K562 (cell line): ENCODE measurements at regions not wholly inside any gene's neighbourhood (a gene's known extent, or its start where the extent isn't known, plus 50 kb on each side); places are given as distances from the start of the nearest gene placed in this dataset.

ENCODE experiments used
- ATAC-seq: fragments of 200-7000 bp; cut with Tn5 transposase; 3 replicates; pipeline ENCODE4 v1.9.1; 2020; ENCODE audit warnings: moderate library complexity
- BruUV-seq: library from RNA; stranded (reverse); fragments of 400-500 nt; replicated peaks from 2 replicates; lab custom pipeline; 2021; lab: Mats Ljungman, UMichigan
- CTCF ChIA-PET: fragments of 300-600 bp; formaldehyde crosslinking; extraction: SDS; loops from one replicate; lab custom pipeline; 2021; ENCODE audit warnings: low intra/inter-chr PET ratio; lab: Yijun Ruan, JAX
- POLR2A ChIA-PET: fragments of 300-600, 350-650 bp; sonication (Branson Sonifier 250); formaldehyde crosslinking; extraction: SDS; loops from one replicate; lab custom pipeline; 2021; ENCODE audit warnings: antibody characterized with exemption, inconsistent platforms; lab: Yijun Ruan, JAX
- DNase-seq, 4 experiments: peaks; one replicate each; pipeline versions ENCODE4 v3.0.0 to v3.0.0-alpha.2; 2011 to 2018; ENCODE audit warnings: low spot score in 3 of 4, mixed read lengths in 3 of 4; ENCODE audit errors: extremely low read depth in 1 of 4
- FAIRE-seq: peaks from 2 replicates; lab custom pipeline; 2011; peaks lifted over from hg19 to GRCh38; lab: Jason Lieb, UNC
- H2AFZ ChIP-seq: 2 replicates; pipeline ENCODE4 v1.6.0; 2011; ENCODE audit warnings: low read depth, low read length, control low read depth, inconsistent platforms
- H3K27ac ChIP-seq: fragments of 200-600 bp; 3 replicates; pipeline ENCODE4 v1.8.0; 2011; ENCODE audit warnings: low read depth, mild to moderate bottlenecking, control low read depth, inconsistent platforms, low read length, moderate library complexity, mixed read lengths; ENCODE audit errors: extremely low read depth
- H3K27me3 ChIP-seq, 2 experiments: fragments of 300-600 bp in 1 of 2; 2 replicates in 1 of 2; 3 replicates in 1 of 2; pipeline versions ENCODE4 v1.6.0 to v1.8.0; 2011; ENCODE audit warnings: inconsistent platforms in 2 of 2, low read length in 2 of 2, mild to moderate bottlenecking in 1 of 2, mixed read lengths in 1 of 2, moderate library complexity in 1 of 2; ENCODE audit not compliant: control insufficient read depth in 2 of 2, insufficient read depth in 2 of 2
- H3K36me3 ChIP-seq: fragments of 300-600 bp; 3 replicates; pipeline ENCODE4 v1.8.0; 2011; ENCODE audit warnings: mild to moderate bottlenecking, low read length, inconsistent platforms; ENCODE audit not compliant: control insufficient read depth, insufficient read depth
- H3K4me1 ChIP-seq, 2 experiments: fragments of 200-600 bp in 1 of 2; replicated peaks in 1 of 2; 2 replicates in 1 of 2; 3 replicates in 1 of 2; pipeline versions ENCODE4 v1.5.1 to v1.8.0; 2011; ENCODE audit warnings: inconsistent platforms in 2 of 2, low read length in 2 of 2, mild to moderate bottlenecking in 1 of 2, mixed read lengths in 1 of 2, moderate library complexity in 1 of 2; ENCODE audit not compliant: control insufficient read depth in 2 of 2, insufficient read depth in 2 of 2
- H3K4me2 ChIP-seq: 2 replicates; pipeline ENCODE4 v1.6.1; 2011; ENCODE audit warnings: low read length, control low read depth, inconsistent platforms, mixed read lengths; ENCODE audit not compliant: insufficient read depth
- H3K4me3 ChIP-seq: fragments of 200-600 bp; sonication (generic), shearing (Covaris generic); 2 replicates; pipeline ENCODE4 v1.5.1; 2016; ENCODE audit warnings: control low read depth, inconsistent platforms
- H3K79me2 ChIP-seq: fragments of 200-600 bp; 3 replicates; pipeline ENCODE4 v1.8.0; 2011; ENCODE audit warnings: low read length, inconsistent platforms; ENCODE audit not compliant: control insufficient read depth, insufficient read depth
- H3K9ac ChIP-seq, 2 experiments: 2 replicates each; pipeline versions ENCODE4 v1.6.0 to v1.6.1; 2011; ENCODE audit warnings: low read depth in 2 of 2, low read length in 2 of 2, control low read depth in 1 of 2, inconsistent platforms in 1 of 2, mild to moderate bottlenecking in 1 of 2, mixed read lengths in 1 of 2; ENCODE audit not compliant: insufficient read depth in 1 of 2
- H3K9me1 ChIP-seq: one replicate; pipeline ENCODE4 v1.6.0; 2011; ENCODE audit warnings: inconsistent platforms, mild to moderate bottlenecking, low read length, moderate library complexity; ENCODE audit not compliant: control insufficient read depth, insufficient read depth
- H3K9me3 ChIP-seq: replicated peaks from 2 replicates; pipeline ENCODE4 v1.5.1; 2011; ENCODE audit warnings: low read depth, low read length, inconsistent platforms; ENCODE audit not compliant: control insufficient read depth, insufficient read depth
- H4K20me1 ChIP-seq: replicated peaks from 2 replicates; pipeline ENCODE4 v1.6.1; 2011; ENCODE audit warnings: low read length, inconsistent platforms, mixed read lengths; ENCODE audit not compliant: control insufficient read depth, insufficient read depth
- ATF1 ChIP-seq, 2 experiments: fragments of 450-650 bp in 1 of 2; IDR thresholded peaks; 2 replicates each; pipeline ENCODE4 v1.6.1; 2016; ENCODE audit warnings: missing compliant biosample characterization in 1 of 2, missing genetic modification characterization in 1 of 2
- CREB1 ChIP-seq, 2 experiments: sonication (generic) in 1 of 2; formaldehyde crosslinking in 1 of 2; IDR thresholded peaks; 2 replicates each; pipeline versions ENCODE4 v1.6.1 to v1.8.0; 2012 to 2022; ENCODE audit warnings: inconsistent platforms in 1 of 2, mild to moderate bottlenecking in 1 of 2, missing genetic modification reagents in 1 of 2, moderate library complexity in 1 of 2
- HCFC1 ChIP-seq: IDR thresholded peaks from 2 replicates; pipeline ENCODE4 v1.6.1; 2012; ENCODE audit warnings: low read depth, low read length, improper control_type of control experiment
- KAT8 ChIP-seq: fragments of 450-650 bp; IDR thresholded peaks from 2 replicates; pipeline ENCODE4 v1.6.1; 2016; ENCODE audit warnings: low read depth, mild to moderate bottlenecking
- KLF10 ChIP-seq: fragments of 250-450 bp; sonication (Bioruptor Pico); IDR thresholded peaks from 2 replicates; pipeline ENCODE4 v1.6.1; 2021; ENCODE audit warnings: matching md5 sums
- NFIC ChIP-seq: fragments of 450-650 bp; IDR thresholded peaks from 2 replicates; pipeline ENCODE4 v1.6.1; 2017; ENCODE audit warnings: mild to moderate bottlenecking, inconsistent platforms
- NR2C2 ChIP-seq, 2 experiments: fragments of 200-800 bp in 1 of 2; sonication (Bioruptor generic) in 1 of 2; sonication (generic) in 1 of 2; formaldehyde crosslinking in 1 of 2; IDR thresholded peaks; 2 replicates each; pipeline versions ENCODE4 v1.6.1 to v1.8.0; 2016 to 2022; ENCODE audit warnings: mild to moderate bottlenecking in 1 of 2, missing compliant biosample characterization in 1 of 2, missing genetic modification characterization in 1 of 2, missing genetic modification reagents in 1 of 2
- PBX2 ChIP-seq, 2 experiments: IDR thresholded peaks in 1 of 2; conservative IDR thresholded peaks in 1 of 2; 2 replicates each; pipeline ENCODE4 v1.6.1; 2016; ENCODE audit warnings: low read depth in 2 of 2, mild to moderate bottlenecking in 1 of 2, missing compliant biosample characterization in 1 of 2, missing genetic modification characterization in 1 of 2, moderate library complexity in 1 of 2
- PHB ChIP-seq: fragments of 250-450 bp; sonication (Bioruptor Pico); IDR thresholded peaks from 2 replicates; pipeline ENCODE4 v1.5.0; 2021
- SAFB2 ChIP-seq: fragments of 200-400 bp; formaldehyde crosslinking; IDR thresholded peaks from 2 replicates; pipeline ENCODE4 v1.6.1; 2018; ENCODE audit warnings: borderline replicate concordance, low read length, low read depth, moderate library complexity; ENCODE audit not compliant: severe bottlenecking
- SMAD3 ChIP-seq: fragments of 450-650 bp; formaldehyde crosslinking; conservative IDR thresholded peaks from 2 replicates; pipeline ENCODE4 v1.4.0; 2020; ENCODE audit warnings: mild to moderate bottlenecking
- TAF1 ChIP-seq: IDR thresholded peaks from 2 replicates; pipeline ENCODE4 v1.6.1; 2011; ENCODE audit warnings: mild to moderate bottlenecking, low read length, moderate library complexity; ENCODE audit not compliant: insufficient read depth, control insufficient read depth, severe bottlenecking; ENCODE audit errors: extremely low read depth
- ZFX ChIP-seq: sonication (generic); formaldehyde crosslinking; IDR thresholded peaks from 2 replicates; pipeline ENCODE4 v1.8.0; 2022; ENCODE audit warnings: mild to moderate bottlenecking, missing genetic modification reagents, moderate library complexity
- ZNF316 ChIP-seq: fragments of 450-650 bp; IDR thresholded peaks from 2 replicates; pipeline ENCODE4 v1.6.1; 2016
- ZNF830 ChIP-seq: fragments of 250-450 bp; sonication (Bioruptor Pico); IDR thresholded peaks from 2 replicates; pipeline ENCODE4 v1.5.0; 2021; ENCODE audit warnings: mild to moderate bottlenecking
- WGBS: fragments of 100-300 bp; shearing (Covaris generic); methylation state at CpG from one replicate; pipeline ENCODE4 v1.1.6; 2016; ENCODE audit warnings: low coverage, mixed read lengths; ENCODE audit not compliant: insufficient coverage; ENCODE audit errors: missing lambda C conversion rate; 5-methylcytosine and 5-hydroxymethylcytosine counted together
- in situ Hi-C: fragments of 300-500 bp; cut with MboI; formaldehyde crosslinking; loops from 4 replicates; pipeline ENCODE4 v1.15.0; 2018; ENCODE audit warnings: inconsistent platforms, mixed read lengths
- intact Hi-C: fragments of 100-400 bp; cut with micrococcal nuclease; formaldehyde crosslinking; loops from 2 replicates; pipeline ENCODE4 v1.14.2; 2022
- TF ChIP-seq, protein P1 (sequence below): sonication (generic); formaldehyde crosslinking; IDR thresholded peaks from 2 replicates; pipeline ENCODE4 v1.8.1; 2023; ENCODE audit warnings: mild to moderate bottlenecking, missing genetic modification reagents

- CTCF ChIA-PET, result no interaction called here
- in situ Hi-C loops (no loop called here), intact Hi-C loops (loop anchor here (10.0 kb wide), 1 partner anchor 52 kb away; no protein-coding TSS in a partner anchor)
- no TSS peak for BruUV-seq
- Histone ChIP-seq H3K27me3 (peaks cover 34 to 46% of the 10 kb centered on the region in 2 experiments), H3K4me3 (no peak overlapping the region), H3K9ac (peak overlapping the region in 1 of 2 experiments; percentile 14; a peak in 1 of 4 replicates), H3K4me2 (no peak overlapping the region; the same call in 1 of the 2 replicates), H3K79me2 (no peaks in the 10 kb centered on the region), H3K9me1 (no peaks in the 10 kb centered on the region), H3K4me1 (peaks cover 0 to 10% of the 10 kb centered on the region in 2 experiments; a peak in 3 of 5 replicates), H3K27ac (no peak overlapping the region), H3K9me3 (no peaks in the 10 kb centered on the region), H3K36me3 (no peaks in the 10 kb centered on the region), H4K20me1 (peaks cover 10% of the 10 kb centered on the region), H2AFZ (no peak overlapping the region)
- POLR2A ChIA-PET, result no interaction called here
- WGBS, result 3% methylated on average over 25 of the region's 25 CpGs
- FAIRE-seq (peak; percentile 49), ATAC-seq (peak; percentile 90), DNase-seq (peak in 2 of 4 experiments; percentile 64 to 66)
- TF ChIP-seq PBX2 (CRISPR knock-in tag; IDR thresholded peaks at IDR 0.05; ENCODE audit: low read depth) (no peak), PBX2 (tag; conservative IDR thresholded peaks at IDR 0.05; ENCODE audit: low read depth) (no peak), ZNF316 (no peak), SMAD3 (CRISPR knock-in tag) (no peak), ZNF830 (no peak), KLF10 (no peak), TAF1 (no peak), SAFB2 (no peak), CREB1 (IDR thresholded peaks at IDR 0.05) (no peak), CREB1 (CRISPR knock-in tag; IDR thresholded peaks at IDR 0.05) (no peak), NFIC (peak; percentile 70), NR2C2 (CRISPR knock-in tag; IDR thresholded peaks at IDR 0.05) (no peak), NR2C2 (tag; IDR thresholded peaks at IDR 0.05) (peak; percentile 48; the same call in 1 of the 2 replicates), ZFX (CRISPR knock-in tag) (no peak), PHB (CRISPR knock-in tag) (no peak), KAT8 (no peak), ATF1 (CRISPR knock-in tag; IDR thresholded peaks at IDR 0.05) (no peak), ATF1 (tag; IDR thresholded peaks at IDR 0.05) (0 out of 2 replicates have a peak, but pooled peaks have one; percentile 26), HCFC1 (no peak)
- TF ChIP-seq, protein P1, sequence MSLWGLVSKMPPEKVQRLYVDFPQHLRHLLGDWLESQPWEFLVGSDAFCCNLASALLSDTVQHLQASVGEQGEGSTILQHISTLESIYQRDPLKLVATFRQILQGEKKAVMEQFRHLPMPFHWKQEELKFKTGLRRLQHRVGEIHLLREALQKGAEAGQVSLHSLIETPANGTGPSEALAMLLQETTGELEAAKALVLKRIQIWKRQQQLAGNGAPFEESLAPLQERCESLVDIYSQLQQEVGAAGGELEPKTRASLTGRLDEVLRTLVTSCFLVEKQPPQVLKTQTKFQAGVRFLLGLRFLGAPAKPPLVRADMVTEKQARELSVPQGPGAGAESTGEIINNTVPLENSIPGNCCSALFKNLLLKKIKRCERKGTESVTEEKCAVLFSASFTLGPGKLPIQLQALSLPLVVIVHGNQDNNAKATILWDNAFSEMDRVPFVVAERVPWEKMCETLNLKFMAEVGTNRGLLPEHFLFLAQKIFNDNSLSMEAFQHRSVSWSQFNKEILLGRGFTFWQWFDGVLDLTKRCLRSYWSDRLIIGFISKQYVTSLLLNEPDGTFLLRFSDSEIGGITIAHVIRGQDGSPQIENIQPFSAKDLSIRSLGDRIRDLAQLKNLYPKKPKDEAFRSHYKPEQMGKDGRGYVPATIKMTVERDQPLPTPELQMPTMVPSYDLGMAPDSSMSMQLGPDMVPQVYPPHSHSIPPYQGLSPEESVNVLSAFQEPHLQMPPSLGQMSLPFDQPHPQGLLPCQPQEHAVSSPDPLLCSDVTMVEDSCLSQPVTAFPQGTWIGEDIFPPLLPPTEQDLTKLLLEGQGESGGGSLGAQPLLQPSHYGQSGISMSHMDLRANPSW, result no peak
Observed at GRCh38 chr5:1673042-1673677, 126.5 kb downstream of the MRPL36 start.
